T-helper 22 cell (primary cell): ENCODE measurements at regions not wholly inside any gene's neighbourhood (a gene's known extent, or its start where the extent isn't known, plus 50 kb on each side); places are given as distances from the start of the nearest gene placed in this dataset.

Experiments
- DNase-seq: peaks from one replicate; pipeline ENCODE4 v3.0.0-alpha.2; 2020; ENCODE audit warnings: low read depth

- DNase-seq: no peak
These were observed 263.3 kb upstream of the TPM1 start for GRCh38 chr15:62779036-62779770.

- no peak for DNase-seq
These were observed 262.6 kb upstream of the TPM1 start for GRCh38 chr15:62779899-62780298.

GRCh38 chr15:62781081-62781497, 261.5 kb upstream of the TPM1 start:
- DNase-seq: no peak

- DNase-seq: no peak
These were observed 260.3 kb upstream of the TPM1 start for GRCh38 chr15:62782071-62782841.

GRCh38 chr15:62782896-62783295, 259.7 kb upstream of the TPM1 start:
- no peak for DNase-seq

GRCh38 chr15:62783303-62783957, 259.1 kb upstream of the TPM1 start:
- no peak for DNase-seq

- DNase-seq: no peak
These were observed 256.4 kb upstream of the TPM1 start for GRCh38 chr15:62785881-62786828.

GRCh38 chr15:62787401-62787800, 255.1 kb upstream of the TPM1 start:
- DNase-seq: no peak

- DNase-seq: no peak
These were observed 254.3 kb upstream of the TPM1 start for GRCh38 chr15:62788224-62788623.

- DNase-seq: no peak
These were observed 252.0 kb upstream of the TPM1 start for GRCh38 chr15:62790546-62790945.

GRCh38 chr15:62791694-62792093, 250.9 kb upstream of the TPM1 start:
- no peak for DNase-seq

GRCh38 chr15:62792986-62793751, 249.4 kb upstream of the TPM1 start:
- DNase-seq: no peak

GRCh38 chr15:62793752-62794144, 248.8 kb upstream of the TPM1 start:
- DNase-seq: no peak

- no peak for DNase-seq
These were observed 247.4 kb upstream of the TPM1 start for GRCh38 chr15:62795171-62795570.

- DNase-seq: no peak
These were observed 246.5 kb upstream of the TPM1 start for GRCh38 chr15:62795700-62796695.

GRCh38 chr15:62797171-62797570, 245.4 kb upstream of the TPM1 start:
- DNase-seq: no peak

GRCh38 chr15:62798536-62798935, 244.0 kb upstream of the TPM1 start:
- no peak for DNase-seq

- no peak for DNase-seq
These were observed 243.5 kb upstream of the TPM1 start for GRCh38 chr15:62799037-62799436.

GRCh38 chr15:62799919-62800318, 242.6 kb upstream of the TPM1 start:
- no peak for DNase-seq

- DNase-seq: no peak
These were observed 239.9 kb upstream of the TPM1 start for GRCh38 chr15:62802612-62803011.
